CD14-positive monocyte (primary cell): ENCODE measurements at regions not wholly inside any gene's neighbourhood (a gene's known extent, or its start where the extent isn't known, plus 50 kb on each side); places are given as distances from the start of the nearest gene placed in this dataset.

Experiments
- DNase-seq, 3 donors: peaks; one replicate each; pipeline ENCODE4 v3.0.0-alpha.2; 2011 to 2022
- H2AFZ ChIP-seq: 2 replicates; pipeline ENCODE4 v1.6.0; 2012; ENCODE audit warnings: mild to moderate bottlenecking, low read depth, low read length, inconsistent platforms; ENCODE audit not compliant: insufficient read depth, poor library complexity, severe bottlenecking
- H3K27ac ChIP-seq, 2 donors: 1 replicate in 1 of 2; 2 replicates in 1 of 2; pipeline ENCODE4 v1.5.1; 2012 to 2013; ENCODE audit warnings: low read length in 2 of 2, control low read depth in 1 of 2, inconsistent platforms in 1 of 2, low read depth in 1 of 2, mild to moderate bottlenecking in 1 of 2
- H3K27me3 ChIP-seq, 2 donors: one replicate each; pipeline versions ENCODE4 v1.6.0 to v1.6.1; 2011 to 2013; ENCODE audit warnings: low read length in 2 of 2; ENCODE audit not compliant: control insufficient read depth in 2 of 2, insufficient read depth in 2 of 2
- H3K36me3 ChIP-seq, 2 donors: replicated peaks in 1 of 2; 1 replicate in 1 of 2; 2 replicates in 1 of 2; pipeline versions ENCODE4 v1.5.1 to v1.6.1; 2012 to 2013; ENCODE audit warnings: low read length in 2 of 2, control low read depth in 1 of 2, inconsistent platforms in 1 of 2, mild to moderate bottlenecking in 1 of 2; ENCODE audit not compliant: insufficient read depth in 2 of 2, control insufficient read depth in 1 of 2
- H3K4me1 ChIP-seq, 2 donors: 1 replicate in 1 of 2; 2 replicates in 1 of 2; pipeline versions ENCODE4 v1.5.1 to v1.6.1; 2012 to 2013; ENCODE audit warnings: low read length in 2 of 2, control low read depth in 1 of 2, inconsistent platforms in 1 of 2, mild to moderate bottlenecking in 1 of 2, moderate library complexity in 1 of 2; ENCODE audit not compliant: insufficient read depth in 2 of 2, control insufficient read depth in 1 of 2
- H3K4me2 ChIP-seq: replicated peaks from 2 replicates; pipeline ENCODE3; 2012; ENCODE audit warnings: low read length, moderate library complexity, mild to moderate bottlenecking; ENCODE audit not compliant: poor library complexity, severe bottlenecking; ENCODE audit errors: extremely low read depth
- H3K4me3 ChIP-seq, 3 experiments: fragments of 200-600 bp in 1 of 3; sonication (generic) in 1 of 3; replicated peaks in 1 of 3; 1 replicate in 2 of 3; 2 replicates in 1 of 3; pipeline ENCODE4 v1.5.1; 2011 to 2013; ENCODE audit warnings: low read length in 3 of 3, mild to moderate bottlenecking in 3 of 3, control low read depth in 2 of 3, low read depth in 2 of 3, inconsistent platforms in 1 of 3, moderate library complexity in 1 of 3
- H3K79me2 ChIP-seq: 2 replicates; pipeline ENCODE4 v1.6.0; 2012; ENCODE audit warnings: mild to moderate bottlenecking, control low read depth, inconsistent platforms, low read length, moderate library complexity; ENCODE audit not compliant: insufficient read depth
- H3K9ac ChIP-seq: 2 replicates; pipeline ENCODE4 v1.6.0; 2017; ENCODE audit warnings: low read length, mild to moderate bottlenecking; ENCODE audit not compliant: insufficient read depth, poor library complexity, severe bottlenecking
- H3K9me3 ChIP-seq, 2 donors: replicated peaks in 1 of 2; 1 replicate in 1 of 2; 2 replicates in 1 of 2; pipeline versions ENCODE4 v1.5.1 to v1.6.1; 2012 to 2013; ENCODE audit warnings: low read length in 2 of 2, control low read depth in 1 of 2; ENCODE audit not compliant: control insufficient read depth in 1 of 2, insufficient read depth in 1 of 2
- H4K20me1 ChIP-seq: 2 replicates; pipeline ENCODE4 v1.6.0; 2012; ENCODE audit warnings: mild to moderate bottlenecking, low read length, control low read depth, moderate library complexity; ENCODE audit not compliant: insufficient read depth
- H3K27ac Mint-ChIP-seq, 7 donors: one replicate each; pipeline ENCODE4 v1.8.0; 2020; ENCODE audit warnings: mild to moderate bottlenecking in 7 of 7, mixed read lengths in 7 of 7, moderate library complexity in 6 of 7, inconsistent platforms in 2 of 7
- H3K27me3 Mint-ChIP-seq, 3 donors: one replicate each; pipeline ENCODE4 v1.8.0; 2021 to 2022; ENCODE audit warnings: low read depth in 3 of 3, mild to moderate bottlenecking in 3 of 3, mixed read lengths in 3 of 3, moderate library complexity in 3 of 3, inconsistent platforms in 1 of 3
- H3K36me3 Mint-ChIP-seq, 2 donors: one replicate each; pipeline ENCODE4 v1.8.0; 2020; ENCODE audit warnings: mixed read lengths in 2 of 2, inconsistent platforms in 1 of 2, mild to moderate bottlenecking in 1 of 2
- H3K4me1 Mint-ChIP-seq: one replicate; pipeline ENCODE4 v1.8.0; 2020; ENCODE audit warnings: mild to moderate bottlenecking, mixed read lengths
- H3K4me3 Mint-ChIP-seq, 2 donors: one replicate each; pipeline ENCODE4 v1.8.0; 2020; ENCODE audit warnings: mild to moderate bottlenecking in 2 of 2, mixed read lengths in 2 of 2, moderate library complexity in 1 of 2
- H3K9me3 Mint-ChIP-seq, 7 donors: one replicate each; pipeline ENCODE4 v1.8.0; 2020 to 2022; ENCODE audit warnings: mixed read lengths in 7 of 7, mild to moderate bottlenecking in 6 of 7, moderate library complexity in 6 of 7, inconsistent platforms in 2 of 7
- CTCF ChIP-seq: fragments of 200-600 bp; IDR thresholded peaks from one replicate; pipeline ENCODE4 v1.8.0; 2022; ENCODE audit warnings: antibody characterized with exemption, mild to moderate bottlenecking
- WGBS: methylation state at CpG from one replicate; pipeline ENCODE4 v1.1.5; 2013; ENCODE audit warnings: missing lambda C conversion rate; ENCODE audit not compliant: insufficient coverage; 5-methylcytosine and 5-hydroxymethylcytosine counted together
- intact Hi-C, 2 donors: fragments of 100-400 bp; cut with micrococcal nuclease; formaldehyde crosslinking; loops; one replicate each; pipeline versions ENCODE4 v1.15.0 to v1.15.1; 2023

- peaks cover 0 to 1% (median 0%) of the 10 kb centered on the region in 3 donors for H3K27me3 Mint-ChIP-seq
- no peak overlapping the region for H3K9ac ChIP-seq
- H3K36me3 ChIP-seq, result no peaks in the 10 kb centered on the region
- H3K36me3 Mint-ChIP-seq, result no peaks in the 10 kb centered on the region
- intact Hi-C loops, result no loop called here
- no peak overlapping the region for H3K27ac ChIP-seq
- no peaks in the 10 kb centered on the region for H3K4me1 Mint-ChIP-seq
- H3K4me3 ChIP-seq, result no peak overlapping the region
- no peak for TF ChIP-seq CTCF
- no peak overlapping the region for H2AFZ ChIP-seq
- no peak overlapping the region for H3K4me3 Mint-ChIP-seq
- H3K9me3 Mint-ChIP-seq, result peaks cover 0 to 7% (median 3%) of the 10 kb centered on the region in 7 donors
- no peaks in the 10 kb centered on the region for H3K27me3 ChIP-seq
- no peaks in the 10 kb centered on the region for H3K4me1 ChIP-seq
- H3K79me2 ChIP-seq, result no peaks in the 10 kb centered on the region
- H3K4me2 ChIP-seq, result no peak overlapping the region
- 80% methylated on average over 2 of the region's 4 CpGs for WGBS
- no peak for DNase-seq
- H3K9me3 ChIP-seq, result peaks cover 5 to 7% of the 10 kb centered on the region in 2 donors
- no peak overlapping the region for H3K27ac Mint-ChIP-seq
- no peaks in the 10 kb centered on the region for H4K20me1 ChIP-seq
Measured at GRCh38 chr3:103006526-103007183, 571.8 kb downstream of the ZPLD1 start.

- Mint-ChIP-seq H3K27me3 (peaks cover 0 to 1% (median 0%) of the 10 kb centered on the region in 3 donors), H3K4me1 (no peaks in the 10 kb centered on the region)
Measured at GRCh38 chr3:103009609-103010008, 574.8 kb downstream of the ZPLD1 start.

More at GRCh38 chr3:103009609-103010008, 574.8 kb downstream of the ZPLD1 start:
- H3K4me3 Mint-ChIP-seq, result no peak overlapping the region
- peak overlapping the region in 1 of 7 donors; percentile 62 for H3K27ac Mint-ChIP-seq
- peaks cover 0 to 7% (median 3%) of the 10 kb centered on the region in 7 donors for H3K9me3 Mint-ChIP-seq
- Histone ChIP-seq H3K27me3 (no peaks in the 10 kb centered on the region), H3K9ac (no peak overlapping the region), H3K4me1 (no peaks in the 10 kb centered on the region), H3K4me3 (no peak overlapping the region), H3K4me2 (no peak overlapping the region), H3K27ac (no peak overlapping the region), H2AFZ (no peak overlapping the region), H4K20me1 (no peaks in the 10 kb centered on the region), H3K79me2 (no peaks in the 10 kb centered on the region), H3K9me3 (peaks cover 5 to 7% of the 10 kb centered on the region in 2 donors), H3K36me3 (no peaks in the 10 kb centered on the region)
- no peak for DNase-seq
- H3K36me3 Mint-ChIP-seq, result no peaks in the 10 kb centered on the region
- no peak for TF ChIP-seq CTCF
- intact Hi-C loops, result no loop called here
